Colonic mucosa (tissue), 4 donors: ENCODE measurements at regions not wholly inside any gene's neighbourhood (a gene's known extent, or its start where the extent isn't known, plus 50 kb on each side); places are given as distances from the start of the nearest gene placed in this dataset.

Experiments
- DNase-seq: peaks from one replicate; pipeline ENCODE4 v3.0.0-alpha.2; 2020
- H3K27ac ChIP-seq: fragments of 200-600 bp; one replicate; pipeline ENCODE4 v1.8.0; 2021
- H3K27me3 ChIP-seq: fragments of 200-600 bp; one replicate; pipeline ENCODE4 v1.8.0; 2021
- H3K36me3 ChIP-seq: fragments of 200-600 bp; one replicate; pipeline ENCODE4 v1.8.0; 2021
- H3K4me1 ChIP-seq: fragments of 200-600 bp; one replicate; pipeline ENCODE4 v1.8.0; 2021; ENCODE audit warnings: mild to moderate bottlenecking
- H3K4me3 ChIP-seq: fragments of 200-600 bp; one replicate; pipeline ENCODE4 v1.8.0; 2021
- H3K9ac ChIP-seq, 2 donors: one replicate each; pipeline ENCODE4 v1.7.0; 2013; ENCODE audit warnings: control low read depth in 2 of 2, low read depth in 2 of 2, low read length in 2 of 2
- H3K9me3 ChIP-seq: fragments of 200-600 bp; one replicate; pipeline ENCODE4 v1.8.0; 2021
- intact Hi-C: fragments of 100-400 bp; cut with DNase I; formaldehyde crosslinking; loops from one replicate; pipeline ENCODE4 v1.14.1; 2022
- TF ChIP-seq, protein P1 (sequence below): fragments of 200-600 bp; IDR thresholded peaks from one replicate; pipeline ENCODE4 v1.8.0; 2022; ENCODE audit warnings: antibody characterized with exemption, mild to moderate bottlenecking
- donor health status: healthy.
- donor health status: DM: no; HTN: no; CAD: no.
- donor health status: DM: no; HTN: no; CAD: no.

DNA sequence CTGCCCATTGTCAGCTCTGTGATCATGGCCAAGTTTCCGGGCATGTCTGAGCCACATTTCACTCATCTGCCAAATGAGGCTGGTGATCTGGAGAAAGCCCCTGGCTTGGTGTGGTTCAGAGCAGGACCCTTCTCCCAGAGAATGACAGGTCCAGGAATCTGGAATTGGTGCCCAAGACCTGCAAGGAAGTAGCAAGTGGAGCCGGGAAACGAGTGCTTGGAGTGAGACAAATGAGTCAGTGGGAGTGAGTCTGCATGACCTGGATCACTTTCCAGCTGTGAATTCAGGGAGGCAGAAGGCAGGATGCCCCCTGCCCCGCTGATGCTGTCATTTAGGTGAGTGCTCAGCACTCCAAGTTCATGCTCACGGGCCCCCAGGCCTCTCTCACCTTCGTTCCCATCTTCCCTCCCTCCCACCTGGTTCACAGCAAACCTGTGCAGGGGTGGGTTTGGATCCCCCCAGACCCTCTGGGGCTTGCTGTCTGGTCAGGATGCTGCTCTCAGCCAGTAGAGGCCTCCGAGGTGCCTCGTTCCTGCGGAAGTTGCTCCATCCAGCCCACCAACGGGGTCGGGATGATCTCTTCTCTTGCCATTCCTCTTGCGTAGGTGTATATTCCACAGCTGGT, 104.4 kb downstream of the INHBB start:
- no peak overlapping the region for H3K9ac ChIP-seq
- H3K27ac ChIP-seq = no peak overlapping the region
- no peaks in the 10 kb centered on the region for H3K9me3 ChIP-seq
- TF ChIP-seq, protein P1, sequence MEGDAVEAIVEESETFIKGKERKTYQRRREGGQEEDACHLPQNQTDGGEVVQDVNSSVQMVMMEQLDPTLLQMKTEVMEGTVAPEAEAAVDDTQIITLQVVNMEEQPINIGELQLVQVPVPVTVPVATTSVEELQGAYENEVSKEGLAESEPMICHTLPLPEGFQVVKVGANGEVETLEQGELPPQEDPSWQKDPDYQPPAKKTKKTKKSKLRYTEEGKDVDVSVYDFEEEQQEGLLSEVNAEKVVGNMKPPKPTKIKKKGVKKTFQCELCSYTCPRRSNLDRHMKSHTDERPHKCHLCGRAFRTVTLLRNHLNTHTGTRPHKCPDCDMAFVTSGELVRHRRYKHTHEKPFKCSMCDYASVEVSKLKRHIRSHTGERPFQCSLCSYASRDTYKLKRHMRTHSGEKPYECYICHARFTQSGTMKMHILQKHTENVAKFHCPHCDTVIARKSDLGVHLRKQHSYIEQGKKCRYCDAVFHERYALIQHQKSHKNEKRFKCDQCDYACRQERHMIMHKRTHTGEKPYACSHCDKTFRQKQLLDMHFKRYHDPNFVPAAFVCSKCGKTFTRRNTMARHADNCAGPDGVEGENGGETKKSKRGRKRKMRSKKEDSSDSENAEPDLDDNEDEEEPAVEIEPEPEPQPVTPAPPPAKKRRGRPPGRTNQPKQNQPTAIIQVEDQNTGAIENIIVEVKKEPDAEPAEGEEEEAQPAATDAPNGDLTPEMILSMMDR = no peak
- intact Hi-C loops = no loop called here
- DNase-seq = no peak
- no peaks in the 10 kb centered on the region for H3K27me3 ChIP-seq
- no peaks in the 10 kb centered on the region for H3K36me3 ChIP-seq
- H3K4me3 ChIP-seq = no peak overlapping the region
- no peaks in the 10 kb centered on the region for H3K4me1 ChIP-seq

DNA sequence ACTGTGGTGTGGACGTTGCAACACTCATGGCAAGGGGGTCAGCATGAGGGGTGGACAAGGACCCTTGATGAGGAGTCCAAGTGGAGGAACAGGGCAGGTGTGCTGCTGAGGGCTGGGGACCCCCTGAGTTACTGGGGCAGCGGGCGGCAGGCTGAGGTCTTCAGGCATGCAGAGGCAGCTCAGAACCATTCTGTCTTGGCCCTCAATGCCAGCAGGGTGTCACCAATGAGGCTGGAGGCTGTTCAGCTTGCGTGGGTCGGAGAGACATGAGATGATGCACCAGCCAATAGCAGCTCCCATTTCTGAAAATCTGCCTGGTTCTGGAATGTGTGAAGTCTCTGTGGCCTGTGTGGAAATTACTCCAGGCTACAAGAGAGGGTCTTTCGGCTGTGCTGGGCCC, 105.4 kb downstream of the INHBB start:
- no peak overlapping the region for H3K4me3 ChIP-seq
- H3K27ac ChIP-seq = no peak overlapping the region
- no peaks in the 10 kb centered on the region for H3K9me3 ChIP-seq
- TF ChIP-seq, protein P1 = no peak
- H3K36me3 ChIP-seq = no peaks in the 10 kb centered on the region
- no peak overlapping the region for H3K9ac ChIP-seq
- H3K4me1 ChIP-seq = no peaks in the 10 kb centered on the region
- intact Hi-C loops = no loop called here
- DNase-seq = no peak
- H3K27me3 ChIP-seq = no peaks in the 10 kb centered on the region

DNA sequence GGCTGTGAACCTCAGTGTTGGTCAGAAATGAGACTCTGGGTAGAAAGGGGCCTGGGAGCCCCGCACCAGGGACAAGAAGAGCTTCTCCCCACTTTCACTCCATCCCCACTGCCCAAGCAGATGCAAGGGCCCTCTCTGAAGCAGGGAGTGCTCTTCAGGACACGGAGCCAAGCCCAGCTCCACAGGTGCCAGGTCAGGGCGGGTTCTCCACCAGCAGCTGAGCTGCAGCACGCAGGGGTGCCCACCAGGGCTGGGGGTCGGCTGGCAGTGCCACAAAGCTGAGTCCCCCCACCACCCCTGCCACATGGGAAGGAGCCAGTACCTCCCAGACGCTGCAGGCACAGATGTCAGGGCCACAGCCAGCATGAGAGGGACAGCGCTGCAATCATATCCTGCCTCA, 106.2 kb downstream of the INHBB start:
- DNase-seq = no peak

DNA sequence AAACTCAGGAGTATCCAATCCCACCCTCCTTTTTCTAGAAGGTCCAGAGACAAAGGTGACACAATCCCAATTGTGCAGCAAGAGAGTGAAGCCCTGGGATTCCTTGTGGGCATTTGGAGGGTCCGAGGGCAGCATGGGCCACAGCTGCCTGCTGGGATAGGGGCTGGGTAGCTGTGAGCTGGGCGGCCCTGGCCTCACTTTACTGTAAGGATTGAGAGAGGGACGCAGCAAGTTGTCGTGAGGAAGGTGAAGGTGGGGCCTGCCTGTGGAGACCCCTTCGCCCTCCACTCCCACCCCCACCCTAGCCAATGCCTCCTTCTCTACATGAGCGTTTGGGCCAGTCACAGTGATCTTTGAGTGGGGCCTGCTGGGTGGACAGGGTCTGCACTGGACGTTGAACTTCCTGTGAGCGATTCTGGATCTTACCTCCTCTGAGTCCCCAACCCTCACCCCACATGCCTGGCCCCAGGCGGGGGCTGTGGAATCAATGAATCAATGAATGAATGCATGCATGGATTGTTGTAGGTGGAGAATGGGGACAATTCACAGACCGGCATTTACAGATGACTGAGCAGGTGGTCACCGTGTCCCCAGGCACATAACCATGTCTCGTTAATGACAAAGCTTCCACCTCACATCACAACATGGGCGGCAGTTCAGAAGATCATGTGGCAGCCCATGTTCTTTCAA, 107.2 kb downstream of the INHBB start:
- Histone ChIP-seq H3K9ac (no peak overlapping the region), H3K36me3 (no peaks in the 10 kb centered on the region), H3K4me3 (no peak overlapping the region), H3K27ac (no peak overlapping the region), H3K27me3 (no peaks in the 10 kb centered on the region), H3K4me1 (no peaks in the 10 kb centered on the region), H3K9me3 (no peaks in the 10 kb centered on the region)
- intact Hi-C loops = no loop called here
- TF ChIP-seq, protein P1 = no peak
- no peak for DNase-seq

More for the DNA sequence above, 106.2 kb downstream of the INHBB start:
- no peaks in the 10 kb centered on the region for H3K4me1 ChIP-seq
- TF ChIP-seq, protein P1 = no peak
- intact Hi-C loops = no loop called here
- no peaks in the 10 kb centered on the region for H3K27me3 ChIP-seq
- no peak overlapping the region for H3K27ac ChIP-seq
- H3K4me3 ChIP-seq = no peak overlapping the region
- H3K9ac ChIP-seq = no peak overlapping the region
- no peaks in the 10 kb centered on the region for H3K9me3 ChIP-seq
- no peaks in the 10 kb centered on the region for H3K36me3 ChIP-seq

DNA sequence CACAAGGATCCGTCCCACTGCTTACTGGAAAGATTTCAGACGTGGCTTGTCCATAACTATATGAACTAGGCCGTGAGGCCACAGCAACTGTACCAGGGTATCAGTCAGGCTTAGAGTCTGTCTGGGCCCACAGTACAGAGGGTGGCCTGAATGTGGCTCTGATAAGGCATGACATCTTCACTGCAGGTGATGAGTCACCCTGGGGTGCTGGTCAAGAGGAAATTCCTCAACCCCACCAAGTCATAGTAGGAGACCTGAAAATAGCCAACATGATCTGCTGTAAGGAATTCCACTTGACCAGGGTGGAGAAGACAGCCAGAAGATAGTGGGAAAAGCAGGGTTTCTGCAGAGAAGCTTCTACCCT, 107.7 kb downstream of the INHBB start:
- intact Hi-C loops = no loop called here
- no peak overlapping the region for H3K4me3 ChIP-seq
- H3K27ac ChIP-seq = no peak overlapping the region
- TF ChIP-seq, protein P1 = no peak
- DNase-seq = no peak
- no peaks in the 10 kb centered on the region for H3K4me1 ChIP-seq
- H3K27me3 ChIP-seq = no peaks in the 10 kb centered on the region
- no peak overlapping the region for H3K9ac ChIP-seq
- no peaks in the 10 kb centered on the region for H3K36me3 ChIP-seq
- H3K9me3 ChIP-seq = no peaks in the 10 kb centered on the region
